ENCODE measurements at regions not wholly inside any gene's neighbourhood (a gene's known extent, or its start where the extent isn't known, plus 50 kb on each side); places are given as distances from the start of the nearest gene placed in this dataset.
"Not testable (repeated sequence)": the region's sequence is repeated elsewhere in the genome, so short reads cannot be mapped to it uniquely, and the experiment has no call there.

GRCh38 chr1:22332424-22332717, 119.3 kb upstream of the ZBTB40 start:
- no peak for DNase-seq (ENCODE audit: low spot score)

GRCh38 chr1:22332795-22333499, 118.7 kb upstream of the ZBTB40 start:
- DNase-seq (ENCODE audit: low spot score) = no peak

- no peak for DNase-seq (ENCODE audit: low spot score)
Observed at GRCh38 chr1:22333516-22334121, 118.0 kb upstream of the ZBTB40 start.

- DNase-seq (ENCODE audit: low spot score) = no peak
Observed at GRCh38 chr1:22334860-22335550, 116.6 kb upstream of the ZBTB40 start.

GRCh38 chr1:22336274-22336673, 115.4 kb upstream of the ZBTB40 start:
- DNase-seq (ENCODE audit: low spot score) = not testable (repeated sequence)

GRCh38 chr1:22336696-22337545, 114.7 kb upstream of the ZBTB40 start:
- not testable (repeated sequence) for DNase-seq (ENCODE audit: low spot score)

GRCh38 chr1:22338071-22338765, 113.4 kb upstream of the ZBTB40 start:
- no peak for DNase-seq (ENCODE audit: low spot score)

GRCh38 chr1:22339237-22339636, 112.4 kb upstream of the ZBTB40 start:
- DNase-seq (ENCODE audit: low spot score) = no peak

- DNase-seq (ENCODE audit: low spot score) = no peak
Observed at GRCh38 chr1:22340066-22340465, 111.6 kb upstream of the ZBTB40 start.

GRCh38 chr1:22340873-22341272, 110.8 kb upstream of the ZBTB40 start:
- DNase-seq (ENCODE audit: low spot score) = no peak

GRCh38 chr1:22341791-22342605, 109.7 kb upstream of the ZBTB40 start:
- DNase-seq (ENCODE audit: low spot score) = no peak

- no peak for DNase-seq (ENCODE audit: low spot score)
Observed at GRCh38 chr1:22342734-22343191, 108.9 kb upstream of the ZBTB40 start.

- no peak for DNase-seq (ENCODE audit: low spot score)
Observed at GRCh38 chr1:22343456-22344328, 108.0 kb upstream of the ZBTB40 start.

- no peak for DNase-seq (ENCODE audit: low spot score)
Observed at GRCh38 chr1:22344329-22344630, 107.4 kb upstream of the ZBTB40 start.

GRCh38 chr1:22344851-22345560, 106.6 kb upstream of the ZBTB40 start:
- DNase-seq (ENCODE audit: low spot score) = no peak

GRCh38 chr1:22347854-22348760, 103.5 kb upstream of the ZBTB40 start:
- no peak for DNase-seq (ENCODE audit: low spot score)

- no peak for DNase-seq (ENCODE audit: low spot score)
Observed at GRCh38 chr1:22349362-22350043, 102.1 kb upstream of the ZBTB40 start.
